DOHH2 (cell line): ENCODE measurements at regions not wholly inside any gene's neighbourhood (a gene's known extent, or its start where the extent isn't known, plus 50 kb on each side); places are given as distances from the start of the nearest gene placed in this dataset.

ENCODE experiments used
- H3F3A ChIP-seq: fragments of 200-600 bp; sonication (generic), shearing (Covaris generic); 2 replicates; pipeline ENCODE4 v1.6.0; 2016; ENCODE audit warnings: antibody characterized with exemption, mild to moderate bottlenecking; ENCODE audit not compliant: control insufficient read depth, insufficient read depth
- H3K27ac ChIP-seq: fragments of 200-600 bp; sonication (generic); 2 replicates; pipeline ENCODE4 v1.5.1; 2014; ENCODE audit warnings: low read depth, mild to moderate bottlenecking, low read length, moderate library complexity
- H3K27me3 ChIP-seq: fragments of 200-600 bp; sonication (generic); 2 replicates; pipeline ENCODE4 v1.6.1; 2014; ENCODE audit warnings: mild to moderate bottlenecking, low read length, mixed read lengths; ENCODE audit not compliant: control insufficient read depth
- H3K36me3 ChIP-seq: fragments of 200-600 bp; sonication (generic); 2 replicates; pipeline ENCODE4 v1.6.1; 2014; ENCODE audit warnings: mild to moderate bottlenecking, low read length, moderate library complexity, mixed read lengths; ENCODE audit not compliant: control insufficient read depth
- H3K4me1 ChIP-seq: fragments of 200-600 bp; sonication (generic); 2 replicates; pipeline ENCODE4 v1.6.1; 2014; ENCODE audit warnings: mild to moderate bottlenecking, low read length, mixed read lengths; ENCODE audit not compliant: control insufficient read depth
- H3K4me2 ChIP-seq: fragments of 200-600 bp; sonication (generic); 2 replicates; pipeline ENCODE4 v1.6.0; 2014; ENCODE audit warnings: mild to moderate bottlenecking, low read length, moderate library complexity
- H3K4me3 ChIP-seq: fragments of 200-600 bp; sonication (generic); 2 replicates; pipeline ENCODE4 v1.5.1; 2014; ENCODE audit warnings: mild to moderate bottlenecking, low read length, mixed read lengths
- H3K79me2 ChIP-seq: fragments of 200-600 bp; sonication (generic); 2 replicates; pipeline ENCODE4 v1.6.1; 2014; ENCODE audit warnings: mild to moderate bottlenecking, low read length, mixed read lengths; ENCODE audit not compliant: control insufficient read depth
- H3K9me2 ChIP-seq: fragments of 200-600 bp; sonication (generic); replicated peaks from 2 replicates; pipeline ENCODE4 v1.6.1; 2014; ENCODE audit warnings: mild to moderate bottlenecking, low read length, mixed read lengths; ENCODE audit not compliant: control insufficient read depth
- H3K9me3 ChIP-seq: fragments of 200-600 bp; sonication (generic); 2 replicates; pipeline ENCODE4 v1.6.1; 2014; ENCODE audit warnings: antibody characterized with exemption, low read length, mixed read lengths; ENCODE audit not compliant: control insufficient read depth, insufficient read depth
- H4K20me1 ChIP-seq: fragments of 200-600 bp; sonication (generic); 2 replicates; pipeline ENCODE4 v1.6.0; 2014; ENCODE audit warnings: low read depth, mild to moderate bottlenecking, antibody characterized with exemption, low read length, moderate library complexity; ENCODE audit not compliant: control insufficient read depth, insufficient read depth
- CTCF ChIP-seq: fragments of 200-600 bp; sonication (generic); IDR thresholded peaks from one replicate; pipeline ENCODE4 v1.5.1; 2014; ENCODE audit warnings: antibody characterized with exemption, mild to moderate bottlenecking, low read depth, low read length; ENCODE audit not compliant: poor library complexity, severe bottlenecking
- EZH2phosphoT487 ChIP-seq: fragments of 200-600 bp; sonication (generic); IDR thresholded peaks from 2 replicates; pipeline ENCODE4 v1.6.1; 2017; ENCODE audit warnings: borderline replicate concordance, mild to moderate bottlenecking, antibody characterized with exemption, low read length, moderate library complexity, mixed read lengths

- no peaks in the 10 kb centered on the region for H3F3A ChIP-seq
- H3K36me3 ChIP-seq = no peaks in the 10 kb centered on the region
- peaks cover 6% of the 10 kb centered on the region for H3K9me3 ChIP-seq
- no peaks in the 10 kb centered on the region for H3K4me1 ChIP-seq
- no peak overlapping the region for H3K4me2 ChIP-seq
- no peaks in the 10 kb centered on the region for H4K20me1 ChIP-seq
- no peaks in the 10 kb centered on the region for H3K27me3 ChIP-seq
- H3K79me2 ChIP-seq = no peaks in the 10 kb centered on the region
- no peak overlapping the region for H3K27ac ChIP-seq
- no peaks in the 10 kb centered on the region for H3K9me2 ChIP-seq
- TF ChIP-seq CTCF (no peak), EZH2phosphoT487 (no peak)
- no peak overlapping the region for H3K4me3 ChIP-seq
Measured at GRCh38 chr15:23998056-23998455, 311.0 kb upstream of the NDN start.

- no peak overlapping the region for H3K4me2 ChIP-seq
- H3K9me2 ChIP-seq = no peaks in the 10 kb centered on the region
- H3K27ac ChIP-seq = no peak overlapping the region
- H3K4me3 ChIP-seq = no peak overlapping the region
- H3K4me1 ChIP-seq = no peaks in the 10 kb centered on the region
- H3K36me3 ChIP-seq = no peaks in the 10 kb centered on the region
- H3K27me3 ChIP-seq = no peaks in the 10 kb centered on the region
- no peaks in the 10 kb centered on the region for H3F3A ChIP-seq
- H4K20me1 ChIP-seq = no peaks in the 10 kb centered on the region
- H3K79me2 ChIP-seq = no peaks in the 10 kb centered on the region
- TF ChIP-seq CTCF = no peak
- no peak for TF ChIP-seq EZH2phosphoT487
- no peaks in the 10 kb centered on the region; the same call in 1 of the 2 replicates for H3K9me3 ChIP-seq
Measured at GRCh38 chr15:24008476-24008875, 321.4 kb upstream of the NDN start.

GRCh38 chr15:24017470-24017869 is 330.4 kb upstream of the NDN start:
- H3K27ac ChIP-seq = no peak overlapping the region
- H3K9me2 ChIP-seq = no peaks in the 10 kb centered on the region
- no peaks in the 10 kb centered on the region for H3K79me2 ChIP-seq
- no peak overlapping the region for H3K4me3 ChIP-seq
- H3F3A ChIP-seq = no peaks in the 10 kb centered on the region
- no peaks in the 10 kb centered on the region; the same call in 1 of the 2 replicates for H3K9me3 ChIP-seq
- no peak overlapping the region for H3K4me2 ChIP-seq
- H3K36me3 ChIP-seq = no peaks in the 10 kb centered on the region
- no peaks in the 10 kb centered on the region for H4K20me1 ChIP-seq
- no peaks in the 10 kb centered on the region for H3K27me3 ChIP-seq
- H3K4me1 ChIP-seq = no peaks in the 10 kb centered on the region
- TF ChIP-seq EZH2phosphoT487 (no peak), CTCF (no peak)

GRCh38 chr15:24039683-24040082 is 352.6 kb upstream of the NDN start:
- Histone ChIP-seq H3K36me3 (no peaks in the 10 kb centered on the region), H3K4me1 (no peaks in the 10 kb centered on the region), H3K9me3 (peaks cover 4% of the 10 kb centered on the region; the same call in 1 of the 2 replicates), H3K4me3 (no peak overlapping the region), H4K20me1 (no peaks in the 10 kb centered on the region), H3F3A (no peaks in the 10 kb centered on the region), H3K79me2 (no peaks in the 10 kb centered on the region), H3K9me2 (no peaks in the 10 kb centered on the region), H3K4me2 (no peak overlapping the region), H3K27me3 (no peaks in the 10 kb centered on the region), H3K27ac (no peak overlapping the region)
- TF ChIP-seq EZH2phosphoT487 (no peak), CTCF (no peak)
